ENCODE measurements at regions not wholly inside any gene's neighbourhood (a gene's known extent, or its start where the extent isn't known, plus 50 kb on each side); places are given as distances from the start of the nearest gene placed in this dataset.

GRCh38 chr22:49292909-49293308 lies 534.8 kb downstream of the BRD1 start:
- no peak for DNase-seq

- no peak for DNase-seq
Observed at GRCh38 chr22:49291781-49292180, 535.9 kb downstream of the BRD1 start.

- DNase-seq: no peak
Observed at GRCh38 chr22:49291169-49291568, 536.5 kb downstream of the BRD1 start.

GRCh38 chr22:49290711-49291110 lies 537.0 kb downstream of the BRD1 start:
- no peak for DNase-seq

- DNase-seq: no peak
Observed at GRCh38 chr22:49289822-49290679, 537.6 kb downstream of the BRD1 start.

- DNase-seq: no peak
Observed at GRCh38 chr22:49286181-49286760, 541.4 kb downstream of the BRD1 start.

GRCh38 chr22:49284931-49285330 lies 542.7 kb downstream of the BRD1 start:
- no peak for DNase-seq

- DNase-seq: no peak
Observed at GRCh38 chr22:49284056-49284784, 543.5 kb downstream of the BRD1 start.

- no peak for DNase-seq
Observed at GRCh38 chr22:49282596-49282995, 545.1 kb downstream of the BRD1 start.

GRCh38 chr22:49281467-49282340 lies 546.0 kb downstream of the BRD1 start:
- DNase-seq: no peak

- DNase-seq: no peak
Observed at GRCh38 chr22:49278340-49278739, 549.3 kb downstream of the BRD1 start.

GRCh38 chr22:49276567-49276966 lies 551.1 kb downstream of the BRD1 start:
- DNase-seq: no peak

GRCh38 chr22:49274754-49275380 lies 552.8 kb downstream of the BRD1 start:
- no peak for DNase-seq

- no peak for DNase-seq
Observed at GRCh38 chr22:49272546-49273125, 555.0 kb downstream of the BRD1 start.

GRCh38 chr22:49271831-49272230 lies 555.8 kb downstream of the BRD1 start:
- DNase-seq: no peak

- no peak for DNase-seq
Observed at GRCh38 chr22:49271369-49271727, 556.3 kb downstream of the BRD1 start.

- DNase-seq: no peak
Observed at GRCh38 chr22:49270595-49271368, 556.9 kb downstream of the BRD1 start.

GRCh38 chr22:49269928-49270327 lies 557.7 kb downstream of the BRD1 start:
- DNase-seq: no peak

GRCh38 chr22:49269371-49269770 lies 558.3 kb downstream of the BRD1 start:
- DNase-seq: no peak

GRCh38 chr22:49268924-49269323 lies 558.7 kb downstream of the BRD1 start:
- DNase-seq: no peak

- DNase-seq: no peak
Observed at GRCh38 chr22:49267996-49268395, 559.7 kb downstream of the BRD1 start.

Data from NCI-H1105 (cell line).